ENCODE measurements at regions not wholly inside any gene's neighbourhood (a gene's known extent, or its start where the extent isn't known, plus 50 kb on each side); places are given as distances from the start of the nearest gene placed in this dataset.

DNA sequence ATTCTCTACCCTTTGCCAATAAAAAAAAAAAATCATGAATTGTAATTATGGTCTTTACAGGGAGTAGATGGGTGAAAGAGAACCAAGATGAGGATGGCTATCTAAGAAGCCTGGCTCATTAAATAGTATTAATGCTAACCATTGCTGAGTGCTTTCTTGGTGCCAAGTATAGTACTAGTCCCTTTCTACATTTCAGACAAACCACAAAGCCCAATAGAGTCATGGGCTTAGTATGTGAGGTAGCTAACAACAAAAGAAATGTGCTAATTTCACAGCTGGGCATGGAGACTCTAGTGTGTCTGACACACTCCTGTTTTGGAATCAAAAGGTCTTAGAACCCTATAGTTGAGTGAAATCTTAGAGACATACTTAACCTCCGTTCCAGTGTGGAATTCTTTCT lies 84.5 kb upstream of the ESRRG start:
- H3K9ac ChIP-seq (ENCODE audit: low read depth in 1 of 2, low read length in 2 of 2), result no peak overlapping the region
- no peaks in the 10 kb centered on the region for H3K9me3 ChIP-seq (ENCODE audit: control insufficient read depth in 4 of 4, low read length in 3 of 4)
- H3K27ac ChIP-seq (ENCODE audit: low read depth in 1 of 2, low read length in 2 of 2), result no peak overlapping the region
- no peaks in the 10 kb centered on the region for H3K4me1 ChIP-seq (ENCODE audit: control insufficient read depth in 4 of 4, insufficient read depth in 4 of 4, low read length in 3 of 4)
- DNase-seq (ENCODE audit: low spot score), result no peak
- 71% methylated on average over 1 of the region's 1 CpG for WGBS
- no peak overlapping the region for H3K4me3 ChIP-seq (ENCODE audit: low read depth in 1 of 3, low read length in 3 of 3)
- peaks cover 0 to 7% (median 0%) of the 10 kb centered on the region in 4 donors for H3K27me3 ChIP-seq (ENCODE audit: control insufficient read depth in 4 of 4, insufficient read depth in 4 of 4, low read length in 3 of 4)
- H3K36me3 ChIP-seq (ENCODE audit: control insufficient read depth in 4 of 4, insufficient read depth in 3 of 4, low read depth in 1 of 4, low read length in 3 of 4), result no peaks in the 10 kb centered on the region
- TF ChIP-seq FOXA1 (IDR thresholded peaks at IDR 0.05) (no peak), RXRA (IDR thresholded peaks at IDR 0.05) (no peak), HNF4A (conservative IDR thresholded peaks at IDR 0.05) (no peak), RAD21 (IDR thresholded peaks at IDR 0.05) (no peak), NR2F2 (IDR thresholded peaks at IDR 0.05) (no peak), YY1 (IDR thresholded peaks at IDR 0.05) (no peak), TAF1 (conservative IDR thresholded peaks at IDR 0.05) (no peak), EGR1 (IDR thresholded peaks at IDR 0.05; ENCODE audit: low read depth in 2 of 2) (no peak), JUND (IDR thresholded peaks at IDR 0.05) (no peak), HNF4G (IDR thresholded peaks at IDR 0.05) (no peak), FOXA2 (IDR thresholded peaks at IDR 0.05) (no peak), SP1 (IDR thresholded peaks at IDR 0.05) (no peak)
- TF ChIP-seq, protein P1, sequence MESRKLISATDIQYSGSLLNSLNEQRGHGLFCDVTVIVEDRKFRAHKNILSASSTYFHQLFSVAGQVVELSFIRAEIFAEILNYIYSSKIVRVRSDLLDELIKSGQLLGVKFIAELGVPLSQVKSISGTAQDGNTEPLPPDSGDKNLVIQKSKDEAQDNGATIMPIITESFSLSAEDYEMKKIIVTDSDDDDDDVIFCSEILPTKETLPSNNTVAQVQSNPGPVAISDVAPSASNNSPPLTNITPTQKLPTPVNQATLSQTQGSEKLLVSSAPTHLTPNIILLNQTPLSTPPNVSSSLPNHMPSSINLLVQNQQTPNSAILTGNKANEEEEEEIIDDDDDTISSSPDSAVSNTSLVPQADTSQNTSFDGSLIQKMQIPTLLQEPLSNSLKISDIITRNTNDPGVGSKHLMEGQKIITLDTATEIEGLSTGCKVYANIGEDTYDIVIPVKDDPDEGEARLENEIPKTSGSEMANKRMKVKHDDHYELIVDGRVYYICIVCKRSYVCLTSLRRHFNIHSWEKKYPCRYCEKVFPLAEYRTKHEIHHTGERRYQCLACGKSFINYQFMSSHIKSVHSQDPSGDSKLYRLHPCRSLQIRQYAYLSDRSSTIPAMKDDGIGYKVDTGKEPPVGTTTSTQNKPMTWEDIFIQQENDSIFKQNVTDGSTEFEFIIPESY (IDR thresholded peaks at IDR 0.05), result no peak
- TF ChIP-seq, protein P2, sequence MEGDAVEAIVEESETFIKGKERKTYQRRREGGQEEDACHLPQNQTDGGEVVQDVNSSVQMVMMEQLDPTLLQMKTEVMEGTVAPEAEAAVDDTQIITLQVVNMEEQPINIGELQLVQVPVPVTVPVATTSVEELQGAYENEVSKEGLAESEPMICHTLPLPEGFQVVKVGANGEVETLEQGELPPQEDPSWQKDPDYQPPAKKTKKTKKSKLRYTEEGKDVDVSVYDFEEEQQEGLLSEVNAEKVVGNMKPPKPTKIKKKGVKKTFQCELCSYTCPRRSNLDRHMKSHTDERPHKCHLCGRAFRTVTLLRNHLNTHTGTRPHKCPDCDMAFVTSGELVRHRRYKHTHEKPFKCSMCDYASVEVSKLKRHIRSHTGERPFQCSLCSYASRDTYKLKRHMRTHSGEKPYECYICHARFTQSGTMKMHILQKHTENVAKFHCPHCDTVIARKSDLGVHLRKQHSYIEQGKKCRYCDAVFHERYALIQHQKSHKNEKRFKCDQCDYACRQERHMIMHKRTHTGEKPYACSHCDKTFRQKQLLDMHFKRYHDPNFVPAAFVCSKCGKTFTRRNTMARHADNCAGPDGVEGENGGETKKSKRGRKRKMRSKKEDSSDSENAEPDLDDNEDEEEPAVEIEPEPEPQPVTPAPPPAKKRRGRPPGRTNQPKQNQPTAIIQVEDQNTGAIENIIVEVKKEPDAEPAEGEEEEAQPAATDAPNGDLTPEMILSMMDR (IDR thresholded peaks at IDR 0.05; ENCODE audit: low read depth, low read length, missing input control), result no peak
- TF ChIP-seq, protein P3, sequence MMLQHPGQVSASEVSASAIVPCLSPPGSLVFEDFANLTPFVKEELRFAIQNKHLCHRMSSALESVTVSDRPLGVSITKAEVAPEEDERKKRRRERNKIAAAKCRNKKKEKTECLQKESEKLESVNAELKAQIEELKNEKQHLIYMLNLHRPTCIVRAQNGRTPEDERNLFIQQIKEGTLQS (IDR thresholded peaks at IDR 0.05), result no peak
- TF ChIP-seq, protein P4, sequence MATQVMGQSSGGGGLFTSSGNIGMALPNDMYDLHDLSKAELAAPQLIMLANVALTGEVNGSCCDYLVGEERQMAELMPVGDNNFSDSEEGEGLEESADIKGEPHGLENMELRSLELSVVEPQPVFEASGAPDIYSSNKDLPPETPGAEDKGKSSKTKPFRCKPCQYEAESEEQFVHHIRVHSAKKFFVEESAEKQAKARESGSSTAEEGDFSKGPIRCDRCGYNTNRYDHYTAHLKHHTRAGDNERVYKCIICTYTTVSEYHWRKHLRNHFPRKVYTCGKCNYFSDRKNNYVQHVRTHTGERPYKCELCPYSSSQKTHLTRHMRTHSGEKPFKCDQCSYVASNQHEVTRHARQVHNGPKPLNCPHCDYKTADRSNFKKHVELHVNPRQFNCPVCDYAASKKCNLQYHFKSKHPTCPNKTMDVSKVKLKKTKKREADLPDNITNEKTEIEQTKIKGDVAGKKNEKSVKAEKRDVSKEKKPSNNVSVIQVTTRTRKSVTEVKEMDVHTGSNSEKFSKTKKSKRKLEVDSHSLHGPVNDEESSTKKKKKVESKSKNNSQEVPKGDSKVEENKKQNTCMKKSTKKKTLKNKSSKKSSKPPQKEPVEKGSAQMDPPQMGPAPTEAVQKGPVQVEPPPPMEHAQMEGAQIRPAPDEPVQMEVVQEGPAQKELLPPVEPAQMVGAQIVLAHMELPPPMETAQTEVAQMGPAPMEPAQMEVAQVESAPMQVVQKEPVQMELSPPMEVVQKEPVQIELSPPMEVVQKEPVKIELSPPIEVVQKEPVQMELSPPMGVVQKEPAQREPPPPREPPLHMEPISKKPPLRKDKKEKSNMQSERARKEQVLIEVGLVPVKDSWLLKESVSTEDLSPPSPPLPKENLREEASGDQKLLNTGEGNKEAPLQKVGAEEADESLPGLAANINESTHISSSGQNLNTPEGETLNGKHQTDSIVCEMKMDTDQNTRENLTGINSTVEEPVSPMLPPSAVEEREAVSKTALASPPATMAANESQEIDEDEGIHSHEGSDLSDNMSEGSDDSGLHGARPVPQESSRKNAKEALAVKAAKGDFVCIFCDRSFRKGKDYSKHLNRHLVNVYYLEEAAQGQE (IDR thresholded peaks at IDR 0.05), result no peak
- TF ChIP-seq, protein P5, sequence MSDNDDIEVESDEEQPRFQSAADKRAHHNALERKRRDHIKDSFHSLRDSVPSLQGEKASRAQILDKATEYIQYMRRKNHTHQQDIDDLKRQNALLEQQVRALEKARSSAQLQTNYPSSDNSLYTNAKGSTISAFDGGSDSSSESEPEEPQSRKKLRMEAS (IDR thresholded peaks at IDR 0.05), result no peak

DNA sequence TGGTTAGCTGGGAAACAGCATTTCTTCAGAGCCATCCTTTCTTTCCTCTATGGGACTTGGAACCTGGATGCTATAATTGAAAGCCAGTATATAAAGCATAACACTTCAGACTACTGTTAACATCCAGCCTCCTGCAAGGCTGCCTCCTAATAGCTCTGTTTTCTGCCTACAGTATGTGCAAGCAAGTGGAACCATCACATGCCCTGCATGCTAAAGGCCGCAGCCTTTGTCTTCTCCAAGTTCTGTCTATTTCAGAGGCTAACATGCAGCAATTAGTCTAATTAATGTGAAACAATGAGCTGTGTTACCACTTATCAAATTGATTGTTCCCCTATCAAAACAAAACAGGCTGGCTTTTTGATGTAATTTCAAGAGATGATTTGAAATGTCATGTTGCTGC lies 82.7 kb upstream of the ESRRG start:
- no peak overlapping the region for H3K4me3 ChIP-seq (ENCODE audit: low read depth in 1 of 3, low read length in 3 of 3)
- no peaks in the 10 kb centered on the region for H3K4me1 ChIP-seq (ENCODE audit: control insufficient read depth in 4 of 4, insufficient read depth in 4 of 4, low read length in 3 of 4)
- H3K27ac ChIP-seq (ENCODE audit: low read depth in 1 of 2, low read length in 2 of 2), result no peak overlapping the region
- H3K27me3 ChIP-seq (ENCODE audit: control insufficient read depth in 4 of 4, insufficient read depth in 4 of 4, low read length in 3 of 4), result peaks cover 0 to 7% (median 0%) of the 10 kb centered on the region in 4 donors
- TF ChIP-seq YY1 (IDR thresholded peaks at IDR 0.05) (no peak), GABPA (IDR thresholded peaks at IDR 0.05 in 1 of 2, conservative IDR thresholded peaks at IDR 0.05 in 1 of 2) (no peak), HNF4A (conservative IDR thresholded peaks at IDR 0.05) (no peak), FOXA1 (IDR thresholded peaks at IDR 0.05) (no peak), NR2F2 (IDR thresholded peaks at IDR 0.05) (no peak), SP1 (IDR thresholded peaks at IDR 0.05) (no peak), EGR1 (IDR thresholded peaks at IDR 0.05; ENCODE audit: low read depth in 2 of 2) (no peak), RXRA (IDR thresholded peaks at IDR 0.05) (no peak), TAF1 (conservative IDR thresholded peaks at IDR 0.05) (no peak), JUND (IDR thresholded peaks at IDR 0.05) (no peak)
- TF ChIP-seq, protein P1 (IDR thresholded peaks at IDR 0.05), result no peak
- H3K9me3 ChIP-seq (ENCODE audit: control insufficient read depth in 4 of 4, low read length in 3 of 4), result no peaks in the 10 kb centered on the region
- no peak overlapping the region for H3K9ac ChIP-seq (ENCODE audit: low read depth in 1 of 2, low read length in 2 of 2)
- DNase-seq (ENCODE audit: low spot score), result no peak
- H3K36me3 ChIP-seq (ENCODE audit: control insufficient read depth in 4 of 4, insufficient read depth in 3 of 4, low read depth in 1 of 4, low read length in 3 of 4), result no peaks in the 10 kb centered on the region
- WGBS, result 88% methylated on average over 1 of the region's 1 CpG
